Heart left ventricle (tissue), 13 donors: ENCODE measurements at regions not wholly inside any gene's neighbourhood (a gene's known extent, or its start where the extent isn't known, plus 50 kb on each side); places are given as distances from the start of the nearest gene placed in this dataset.

ENCODE experiments used
- POLR2A ChIP-seq, 2 donors: fragments of 450-650 bp; IDR thresholded peaks; one replicate each; pipeline ENCODE4 v1.6.1; 2017; ENCODE audit warnings: antibody characterized with exemption in 2 of 2, mild to moderate bottlenecking in 2 of 2, moderate library complexity in 2 of 2
- TF ChIP-seq, protein P1 (sequence below), 12 donors: fragments of 200-600 bp; sonication (generic) in 4 of 12; IDR thresholded peaks; one replicate each; pipeline versions ENCODE4 v1.5.0 to v1.8.0; 2018 to 2022; ENCODE audit warnings: antibody characterized with exemption in 12 of 12, mild to moderate bottlenecking in 5 of 12
- donor health status: ischemic (EF 13 %, LVEDD 7.1; RV severe dilation, severe dysfunction).
- donor health status: DM: no; HTN: yes; CAD: no.
- donor health status: DM: no; HTN: no; CAD: no.
- donor health status: ischemic (EF 25% LVEDD 6.9; RV normal size, moderate dysfunction).
- donor health status: ischemic (EF 25% LVEDD 5.7; RV mildly dilated, moderate dysfunction).
- donor health status: ischemic (EF 35%, LVEDD 5.7; RV mildly dilated, moderate dysfunction).
- donor health status: nonischemic (EF 11% LVEDD 7.7; RV severe dilation, severe dysfunction).
- donor health status: DM: yes; HTN: yes; CAD: no.
- donor health status: PGD.
- donor health status: ischemic (EF 29% LVEDD 5.4; RV normal size, mild dysfunction).
- donor health status: nonischemic (EF 23%, LVEDD 6.1; RV moderate dilation, normal function).

- TF ChIP-seq, protein P1, sequence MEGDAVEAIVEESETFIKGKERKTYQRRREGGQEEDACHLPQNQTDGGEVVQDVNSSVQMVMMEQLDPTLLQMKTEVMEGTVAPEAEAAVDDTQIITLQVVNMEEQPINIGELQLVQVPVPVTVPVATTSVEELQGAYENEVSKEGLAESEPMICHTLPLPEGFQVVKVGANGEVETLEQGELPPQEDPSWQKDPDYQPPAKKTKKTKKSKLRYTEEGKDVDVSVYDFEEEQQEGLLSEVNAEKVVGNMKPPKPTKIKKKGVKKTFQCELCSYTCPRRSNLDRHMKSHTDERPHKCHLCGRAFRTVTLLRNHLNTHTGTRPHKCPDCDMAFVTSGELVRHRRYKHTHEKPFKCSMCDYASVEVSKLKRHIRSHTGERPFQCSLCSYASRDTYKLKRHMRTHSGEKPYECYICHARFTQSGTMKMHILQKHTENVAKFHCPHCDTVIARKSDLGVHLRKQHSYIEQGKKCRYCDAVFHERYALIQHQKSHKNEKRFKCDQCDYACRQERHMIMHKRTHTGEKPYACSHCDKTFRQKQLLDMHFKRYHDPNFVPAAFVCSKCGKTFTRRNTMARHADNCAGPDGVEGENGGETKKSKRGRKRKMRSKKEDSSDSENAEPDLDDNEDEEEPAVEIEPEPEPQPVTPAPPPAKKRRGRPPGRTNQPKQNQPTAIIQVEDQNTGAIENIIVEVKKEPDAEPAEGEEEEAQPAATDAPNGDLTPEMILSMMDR (IDR thresholded peaks at IDR 0.05) = no peak
- TF ChIP-seq POLR2A (IDR thresholded peaks at IDR 0.05) = no peak
These were observed 159.6 kb upstream of the HNRNPA3 start for GRCh38 chr2:177053038-177053437.
